T-helper 2 cell (primary cell): ENCODE measurements at regions not wholly inside any gene's neighbourhood (a gene's known extent, or its start where the extent isn't known, plus 50 kb on each side); places are given as distances from the start of the nearest gene placed in this dataset.

Source experiments
- DNase-seq, 5 experiments: peaks; one replicate each; pipeline versions ENCODE4 v3.0.0 to v3.0.0-alpha.2; 2012 to 2022

DNA sequence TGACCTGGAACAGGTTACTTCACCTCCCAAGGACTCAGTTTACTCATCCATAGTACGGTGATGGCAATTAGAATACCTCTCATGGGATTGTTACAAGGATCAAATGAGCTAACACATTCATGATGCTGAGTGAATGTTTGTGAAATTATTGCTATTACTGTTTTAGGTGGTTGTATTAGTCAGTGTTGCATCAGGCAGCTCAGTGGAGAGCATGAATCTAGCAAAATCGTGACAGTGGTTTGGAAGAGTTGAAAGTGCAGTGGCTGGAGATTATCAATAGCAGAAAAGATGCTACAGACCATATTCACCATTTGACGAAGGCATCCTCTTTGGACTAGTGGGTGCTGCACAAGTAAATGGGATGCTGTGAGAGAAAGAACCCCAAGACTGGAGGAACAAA is 50.4 kb upstream of the CTNNBL1 start:
- DNase-seq = peak in 1 of 5 experiments; percentile 66

DNA sequence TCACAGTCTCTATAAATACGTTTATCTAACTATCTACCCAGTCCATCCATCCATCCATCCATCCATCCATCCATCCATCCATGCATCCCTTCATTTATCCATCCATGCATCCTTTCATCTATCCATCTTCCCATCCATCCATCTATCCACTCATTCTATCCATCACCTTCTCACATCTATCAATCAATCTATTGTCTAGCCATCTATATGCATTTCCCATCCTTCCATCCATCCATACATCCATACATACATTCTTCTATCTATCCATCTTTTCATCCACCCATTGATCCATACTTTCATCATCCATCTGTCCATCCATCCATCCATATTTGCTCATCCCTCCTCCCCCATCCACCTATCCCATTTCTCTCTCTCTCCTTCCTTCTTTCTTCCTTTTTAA is 51.6 kb upstream of the CTNNBL1 start:
- DNase-seq = no peak

DNA sequence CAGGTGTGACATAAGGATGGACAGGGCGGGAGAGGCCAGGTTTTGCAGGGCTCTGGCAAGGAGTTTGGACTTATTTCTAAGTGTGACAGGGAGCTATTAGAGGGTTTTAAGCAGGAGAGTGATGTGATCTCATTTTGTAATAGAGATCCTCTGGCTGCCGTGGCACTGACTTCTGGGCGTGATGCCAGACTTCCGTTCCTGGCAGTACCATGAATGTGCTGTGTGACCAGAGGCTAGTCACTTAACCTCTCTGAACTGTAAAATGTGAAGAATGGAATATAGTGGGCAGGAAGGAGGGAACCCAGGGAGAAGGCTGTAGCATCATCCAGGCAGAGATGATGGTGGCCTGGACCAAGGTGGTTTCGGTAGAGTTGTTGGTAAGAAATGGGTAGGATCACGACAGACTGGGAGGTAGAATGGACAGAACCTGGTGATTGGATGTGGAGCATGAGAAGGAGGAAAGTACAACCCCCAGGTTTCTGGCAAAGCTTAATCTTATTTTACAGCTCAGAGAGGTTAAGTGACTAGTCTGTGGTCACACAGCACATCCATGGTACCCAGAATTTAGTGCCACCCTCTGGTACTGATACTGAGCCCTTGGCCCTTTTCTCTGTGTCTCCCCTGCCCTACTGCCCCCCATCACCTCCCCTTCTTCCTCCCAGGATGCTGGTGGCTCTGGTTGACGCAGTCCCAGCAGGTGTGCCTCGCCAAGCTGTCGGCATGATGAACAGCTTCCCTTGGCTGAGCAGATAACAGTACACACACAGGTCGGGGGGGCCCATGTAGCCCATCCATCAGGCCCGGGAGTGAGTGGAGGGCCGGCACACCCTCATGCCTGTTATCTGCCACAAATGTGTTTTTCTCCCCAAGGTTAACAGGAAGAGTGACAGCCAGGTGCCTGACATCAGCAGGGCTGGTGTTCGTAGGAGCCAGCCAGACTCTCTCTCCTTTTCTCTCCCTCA is 52.9 kb upstream of the CTNNBL1 start:
- DNase-seq = no peak

DNA sequence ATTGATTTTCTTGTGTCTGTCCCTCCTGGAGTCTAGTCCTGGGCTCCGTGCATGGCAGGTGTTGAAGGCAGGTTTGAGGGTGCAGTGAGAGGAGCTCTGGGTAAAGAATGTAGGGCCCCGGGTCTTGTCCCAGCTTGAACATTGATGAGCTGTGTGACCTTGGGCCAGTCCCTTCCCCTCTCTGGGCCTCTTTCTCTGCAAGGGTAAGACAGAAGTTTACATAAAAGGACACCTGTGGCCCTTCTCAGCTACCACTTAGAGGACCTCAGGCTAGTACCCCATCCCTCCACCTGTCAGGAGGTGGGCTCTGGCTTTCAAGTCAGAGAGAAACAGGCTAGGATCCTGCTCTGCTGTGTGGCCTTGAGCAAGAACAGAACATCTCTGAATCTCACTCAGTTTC is 55.3 kb upstream of the CTNNBL1 start:
- DNase-seq = no peak

DNA sequence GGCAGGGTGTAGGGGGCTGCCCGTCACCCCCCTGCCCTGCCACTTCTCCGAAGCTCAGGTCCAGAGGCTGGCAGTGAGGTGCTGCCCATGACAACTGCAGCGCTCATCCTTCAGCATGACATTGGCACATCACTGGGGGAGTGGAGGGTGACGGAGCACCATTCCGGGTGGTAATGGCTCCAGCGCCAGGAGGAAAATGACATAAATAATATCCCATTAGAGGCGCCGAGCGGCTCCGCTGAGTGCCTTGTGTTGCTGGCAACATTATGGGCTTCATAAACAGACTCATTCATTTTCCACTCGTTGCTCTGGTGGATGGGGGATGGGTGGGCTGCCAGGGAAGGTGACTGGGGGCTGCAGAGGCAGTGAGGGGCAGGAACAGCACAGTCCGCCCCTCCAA is 56.9 kb upstream of the CTNNBL1 start:
- DNase-seq = no peak

DNA sequence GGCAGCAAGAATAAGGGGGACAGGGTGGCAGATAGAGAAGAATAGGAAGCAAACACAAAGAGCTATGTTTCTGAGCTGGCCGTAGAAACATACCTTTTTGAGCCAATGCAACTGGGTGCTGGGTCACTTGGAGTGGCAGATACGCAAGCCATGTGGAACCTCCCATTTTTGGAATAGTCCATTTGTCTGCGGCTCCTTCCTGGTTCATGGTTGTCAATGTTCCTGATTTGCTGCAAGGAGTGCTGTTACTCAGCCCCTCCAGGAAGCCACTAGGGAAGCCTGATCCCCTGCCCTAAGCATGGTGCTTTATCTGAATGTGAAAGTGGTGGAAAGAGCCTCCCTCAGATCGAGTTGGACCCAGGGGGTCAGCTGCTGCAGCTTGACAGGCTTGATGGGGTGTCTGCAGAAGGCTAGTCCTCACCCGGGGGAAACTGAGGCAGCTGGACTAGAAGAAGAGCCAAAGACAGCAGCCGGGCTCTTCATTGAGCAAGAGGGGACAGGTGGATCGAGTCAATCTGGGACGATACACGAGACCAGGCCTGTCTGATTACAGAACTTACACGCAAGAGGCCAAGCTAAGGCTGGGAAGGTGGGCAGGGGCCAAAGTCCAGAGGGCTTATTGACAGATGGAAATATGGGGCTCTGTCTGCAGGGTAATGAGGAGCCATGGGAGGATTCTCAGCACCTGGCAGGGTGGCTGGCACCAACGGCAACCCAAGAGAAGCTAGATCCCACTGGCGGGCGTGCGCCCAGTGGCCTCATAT is 57.4 kb upstream of the CTNNBL1 start:
- no peak for DNase-seq

DNA sequence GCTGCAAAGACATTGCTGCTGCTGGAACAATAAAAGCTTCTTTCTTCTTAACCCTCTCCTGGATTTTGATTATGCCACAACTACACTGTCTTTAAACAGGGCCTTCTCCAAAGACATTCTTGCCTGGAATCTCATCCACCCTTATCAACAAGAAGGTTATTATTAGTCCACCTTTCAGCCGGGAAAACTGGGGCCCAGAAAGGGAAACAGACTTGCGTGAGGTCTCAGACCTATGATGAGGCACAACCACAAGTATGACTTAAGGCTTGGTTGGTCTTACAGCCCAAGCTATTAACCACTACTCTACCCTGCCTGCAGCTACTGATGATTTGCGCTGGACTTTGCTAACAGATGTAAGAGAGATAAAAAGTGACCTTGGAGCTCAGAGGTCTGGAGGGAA is 62.8 kb upstream of the CTNNBL1 start:
- DNase-seq = no peak

DNA sequence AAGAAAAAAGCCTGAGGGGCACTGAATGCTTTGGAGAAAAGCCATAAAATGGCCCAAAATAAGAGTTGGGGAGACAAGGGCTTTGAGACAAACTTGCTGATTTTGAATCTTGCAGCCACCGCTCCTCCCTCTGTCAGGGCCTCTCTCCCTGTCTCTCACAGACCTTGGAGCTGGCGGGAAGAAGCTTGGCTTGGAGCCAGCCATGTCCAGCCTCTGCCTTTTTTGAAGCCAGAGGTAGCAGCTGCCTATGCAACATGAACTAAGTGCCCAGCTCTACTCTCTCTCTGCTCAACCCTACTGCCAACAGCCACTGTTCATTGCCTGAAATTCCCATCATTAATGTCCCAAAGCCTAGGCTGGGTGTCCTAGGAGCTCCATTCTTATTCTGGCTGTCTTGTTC is 63.7 kb upstream of the CTNNBL1 start:
- DNase-seq = no peak

DNA sequence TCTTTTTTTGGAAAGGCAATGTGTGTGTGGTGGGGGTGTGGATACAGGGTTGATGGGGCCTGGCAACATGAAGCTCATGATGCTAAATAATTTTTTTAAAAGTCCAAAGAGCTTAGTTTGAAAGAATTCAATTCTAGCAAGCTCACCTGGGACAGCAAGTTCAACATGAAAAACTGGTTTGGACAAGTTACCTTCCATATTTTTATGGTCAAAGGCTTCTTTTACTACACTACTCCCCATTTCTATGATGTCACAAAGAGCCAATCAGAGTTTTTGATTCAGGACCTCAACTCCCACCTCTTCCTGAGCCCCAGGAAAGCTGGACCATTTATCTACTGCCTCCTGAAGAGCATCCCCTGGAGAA is 66.1 kb upstream of the CTNNBL1 start:
- no peak for DNase-seq

DNA sequence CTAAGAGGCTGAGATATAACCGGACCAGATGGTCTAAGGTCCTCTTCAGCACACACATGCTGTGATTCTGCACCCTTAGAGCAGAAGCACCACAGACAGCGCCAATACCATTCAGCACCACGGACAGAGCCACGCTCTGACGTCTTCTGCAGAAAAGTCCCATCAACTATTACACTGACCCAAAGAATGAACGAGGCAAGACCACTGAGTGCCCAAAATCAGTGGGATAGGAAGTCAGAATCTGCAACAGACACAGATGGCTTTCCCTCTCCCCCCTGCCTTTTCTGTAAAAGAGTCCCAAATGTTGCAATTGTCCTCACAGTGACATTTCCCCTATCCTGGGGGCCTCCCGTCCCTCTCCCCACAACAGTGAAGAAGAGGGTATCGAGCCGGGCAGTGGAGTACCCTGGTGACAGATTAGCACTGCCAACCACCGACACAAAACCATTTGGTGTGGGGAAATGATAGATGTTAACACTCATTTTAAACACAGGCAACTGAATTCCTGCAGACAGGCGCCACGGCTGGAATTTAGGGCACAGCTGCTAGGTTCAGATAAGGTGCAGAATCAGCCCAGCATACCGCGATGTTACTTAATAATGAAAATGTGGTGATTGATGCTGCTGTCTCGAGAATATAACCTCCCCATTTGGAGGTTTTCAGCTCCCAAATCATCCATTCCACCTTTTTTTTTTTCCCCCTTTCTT is 66.6 kb upstream of the CTNNBL1 start:
- DNase-seq = peak in 1 of 5 experiments; percentile 37

DNA sequence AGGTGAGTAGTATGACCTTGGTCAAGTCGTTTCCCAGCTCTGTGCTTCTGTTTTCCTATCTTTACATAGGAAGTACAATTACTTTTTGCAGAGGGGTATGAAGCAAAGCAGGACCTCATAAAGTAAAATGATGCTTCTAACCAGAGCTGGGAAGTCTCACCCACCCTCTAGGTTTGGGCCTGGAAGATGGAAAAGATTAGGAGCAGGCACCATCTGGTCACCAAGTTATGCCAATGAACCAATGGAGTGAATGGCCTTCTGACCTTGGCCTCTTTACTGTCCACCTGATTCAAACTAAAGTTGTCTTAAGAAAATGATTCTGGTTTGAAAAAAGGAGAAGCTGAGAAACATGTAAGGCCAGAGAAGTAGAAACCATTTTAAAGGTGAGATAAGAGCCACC is 68.9 kb upstream of the CTNNBL1 start:
- DNase-seq = no peak

DNA sequence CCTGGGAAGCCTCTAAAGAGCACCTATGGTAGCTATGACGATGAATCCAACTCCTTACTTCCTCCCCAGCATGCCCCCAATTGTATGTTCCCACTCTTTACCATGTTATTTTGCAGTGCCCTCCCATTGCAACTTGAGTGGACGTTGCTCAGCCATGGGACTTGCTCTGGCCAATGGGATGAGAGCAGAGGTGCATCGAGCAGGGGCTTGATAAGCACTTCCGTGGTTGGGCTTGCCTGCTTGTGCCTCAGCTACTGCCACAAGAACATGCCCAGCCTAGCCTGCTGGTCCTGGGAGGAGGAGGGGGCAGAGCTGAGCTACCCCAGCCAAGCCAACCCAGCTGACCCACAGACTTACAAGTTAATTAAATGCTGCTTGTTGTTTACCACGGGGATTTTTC is 71.1 kb upstream of the CTNNBL1 start:
- no peak for DNase-seq

DNA sequence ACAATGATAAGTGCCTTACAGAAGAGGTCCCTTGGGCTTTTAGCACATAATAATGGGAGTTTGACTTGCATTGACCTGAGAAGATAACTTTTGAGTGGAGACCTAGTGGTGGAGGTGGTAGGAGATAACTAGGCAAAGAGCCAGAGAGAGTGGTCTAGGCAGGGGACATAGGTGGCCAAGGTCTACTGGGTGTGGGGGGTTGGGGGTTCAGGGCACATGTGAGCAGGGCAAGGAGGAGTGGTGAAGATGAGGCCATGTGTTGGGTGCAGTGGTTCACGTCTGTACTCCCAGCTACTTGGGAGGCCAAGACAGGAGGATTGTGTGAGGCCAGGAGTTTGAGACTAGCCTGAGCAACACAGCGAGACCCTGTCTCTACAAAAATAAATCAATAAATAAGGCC is 74.3 kb upstream of the CTNNBL1 start:
- no peak for DNase-seq

DNA sequence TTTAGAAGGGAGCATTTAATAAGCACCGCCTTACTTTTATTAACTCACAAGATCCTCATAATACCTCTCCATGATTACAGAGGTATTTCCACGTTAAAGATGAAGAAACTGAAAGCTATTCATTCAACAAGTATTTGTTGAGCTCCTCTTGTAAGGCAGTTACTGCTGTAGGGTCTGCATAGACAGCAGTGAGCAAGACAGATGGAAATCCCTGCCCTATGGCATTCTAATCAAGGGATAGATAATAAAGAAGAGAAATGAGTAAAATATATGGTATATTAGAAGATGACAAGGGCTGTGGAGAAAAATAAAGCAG is 77.8 kb upstream of the CTNNBL1 start:
- no peak for DNase-seq

DNA sequence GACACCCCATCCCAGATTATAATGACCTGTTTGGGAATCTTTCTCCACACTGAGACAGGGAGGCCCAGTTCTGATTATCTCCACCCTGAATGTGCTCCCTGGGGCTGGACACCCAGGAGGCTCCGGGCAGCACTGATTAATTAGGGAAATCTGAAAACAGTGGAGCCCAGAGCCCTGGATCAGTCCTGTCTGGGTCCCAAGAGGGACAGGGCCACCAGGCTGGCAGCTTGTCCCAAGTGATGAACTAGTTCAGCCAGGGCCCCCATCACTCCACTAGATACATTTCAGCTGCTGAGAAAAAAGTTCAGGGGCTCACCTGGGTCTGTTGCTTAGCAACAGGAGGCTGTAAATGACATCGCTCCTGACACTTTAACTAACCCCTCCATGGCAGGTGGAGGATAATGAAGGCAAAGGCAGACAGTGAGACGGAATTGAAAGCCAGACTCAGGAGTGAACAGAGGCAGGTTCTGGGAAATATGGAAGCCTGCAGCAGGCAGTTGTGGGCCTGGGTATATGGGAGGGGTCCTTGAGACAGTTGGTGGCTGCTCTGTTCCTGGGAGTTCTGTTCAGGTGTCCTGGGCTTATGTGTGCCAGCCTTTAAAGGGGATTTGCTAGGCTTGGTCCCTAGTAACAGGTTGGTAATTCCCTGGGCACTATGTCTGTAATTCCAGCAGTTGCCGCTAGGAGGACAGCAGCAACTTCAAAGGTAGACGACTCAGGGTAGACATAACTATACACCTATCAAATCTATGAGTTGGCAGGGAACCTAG is 78.3 kb upstream of the CTNNBL1 start:
- peak in 4 of 5 experiments; percentile 6 to 50 (median 30) for DNase-seq

DNA sequence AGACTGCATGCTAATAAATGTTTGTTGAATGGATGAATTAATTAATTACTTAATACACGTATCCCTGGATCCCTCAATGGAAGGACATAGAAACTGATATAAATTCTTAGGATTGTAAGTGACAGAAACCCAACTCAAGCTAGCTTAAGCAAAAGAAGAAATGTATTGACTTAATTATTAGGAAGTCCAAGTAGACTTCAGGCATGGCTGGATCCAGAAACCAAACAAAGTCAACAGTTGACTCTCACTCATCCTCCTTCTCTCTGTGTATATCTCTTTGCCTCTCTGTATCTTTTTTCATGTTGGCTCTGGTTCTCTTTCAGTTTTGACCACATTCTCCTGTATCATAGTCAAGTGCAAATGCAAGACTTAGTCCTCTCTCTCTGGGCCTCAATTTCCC is 82.0 kb upstream of the CTNNBL1 start:
- DNase-seq = no peak

DNA sequence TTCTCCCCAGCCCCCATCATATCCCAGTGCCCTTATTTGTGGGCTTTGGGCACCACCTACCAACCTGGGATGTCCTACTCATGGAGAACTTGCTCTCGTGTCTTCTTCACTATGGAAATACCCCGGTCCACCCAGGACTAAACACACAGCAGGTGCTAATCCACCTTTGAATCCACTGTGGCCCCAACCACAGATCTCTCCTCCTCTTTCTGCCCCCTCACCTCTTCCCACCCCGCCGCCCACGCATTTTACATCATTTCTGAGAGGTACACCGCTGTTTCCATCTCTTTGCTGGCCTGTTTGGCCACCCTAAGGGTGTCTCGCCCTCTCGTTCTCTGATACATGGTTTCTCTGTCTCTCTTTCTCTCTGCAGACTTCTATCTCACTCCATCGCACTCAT is 82.5 kb upstream of the CTNNBL1 start:
- DNase-seq = no peak

DNA sequence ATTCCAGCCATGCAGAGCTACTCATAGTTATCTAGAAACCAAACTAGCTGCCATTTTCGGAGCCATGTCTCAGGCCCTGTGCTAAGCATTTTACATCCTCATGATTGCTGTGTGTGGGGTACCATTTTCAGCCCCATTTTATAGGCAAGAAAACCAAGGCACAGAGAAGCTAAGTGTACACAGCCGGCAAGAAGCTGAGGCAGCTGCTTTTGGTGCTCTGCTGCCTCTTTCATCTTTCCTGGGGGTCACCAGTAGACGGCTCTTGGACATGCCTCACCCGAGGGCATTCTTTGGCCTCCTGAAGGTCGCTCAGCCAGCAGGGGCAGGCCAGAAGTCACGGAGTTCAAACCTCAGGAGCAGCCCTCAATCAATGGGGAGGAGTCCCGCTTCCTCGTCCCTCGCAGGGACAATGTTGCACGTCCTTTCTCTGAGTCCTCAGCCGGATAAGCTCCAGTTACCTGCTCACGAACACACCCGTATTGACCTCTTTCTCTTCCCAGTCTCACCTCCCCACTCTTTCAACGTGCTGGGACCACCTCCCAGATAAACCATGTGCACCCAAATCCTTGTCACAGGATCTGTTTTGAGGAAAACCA is 82.6 kb upstream of the BLCAP start:
- no peak for DNase-seq

DNA sequence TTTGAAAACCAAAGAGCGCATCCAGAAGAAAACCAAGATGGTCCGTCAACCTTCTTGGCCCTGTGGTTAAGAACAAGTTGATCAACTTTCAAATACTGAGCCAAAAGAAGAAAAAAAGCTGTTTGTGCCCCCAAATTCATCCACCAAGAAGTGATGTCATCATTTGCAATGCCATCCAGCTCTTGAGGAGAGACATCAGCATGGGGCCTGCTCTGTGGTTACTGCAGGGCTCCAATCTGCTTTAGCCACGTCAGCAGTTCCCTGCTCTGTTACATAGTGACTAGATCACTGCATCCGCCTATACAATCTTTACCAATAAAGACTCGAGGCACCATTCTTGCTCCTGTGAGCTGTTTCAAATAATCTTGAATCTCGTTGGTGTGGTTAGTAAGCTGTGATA is 75.0 kb upstream of the BLCAP start:
- no peak for DNase-seq

DNA sequence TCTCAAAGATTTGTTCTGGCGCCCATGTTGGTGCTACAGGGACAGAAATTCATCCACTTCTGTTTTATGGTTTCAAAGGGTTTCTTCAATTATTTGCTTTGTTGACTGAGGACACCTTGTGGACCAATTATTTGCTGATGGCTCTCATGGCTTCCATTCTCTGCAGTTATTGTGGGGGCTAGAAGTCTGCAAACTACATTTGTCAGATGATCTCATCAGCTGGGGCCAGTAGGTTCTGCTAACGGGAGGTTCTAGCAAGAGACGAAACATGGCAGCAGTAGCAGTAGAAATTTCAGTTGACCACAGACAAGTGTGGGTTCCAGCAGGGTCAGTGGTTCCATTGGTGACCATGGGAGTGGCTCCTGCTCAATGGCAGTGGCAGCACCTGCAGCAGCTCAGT is 72.8 kb upstream of the BLCAP start:
- no peak for DNase-seq

DNA sequence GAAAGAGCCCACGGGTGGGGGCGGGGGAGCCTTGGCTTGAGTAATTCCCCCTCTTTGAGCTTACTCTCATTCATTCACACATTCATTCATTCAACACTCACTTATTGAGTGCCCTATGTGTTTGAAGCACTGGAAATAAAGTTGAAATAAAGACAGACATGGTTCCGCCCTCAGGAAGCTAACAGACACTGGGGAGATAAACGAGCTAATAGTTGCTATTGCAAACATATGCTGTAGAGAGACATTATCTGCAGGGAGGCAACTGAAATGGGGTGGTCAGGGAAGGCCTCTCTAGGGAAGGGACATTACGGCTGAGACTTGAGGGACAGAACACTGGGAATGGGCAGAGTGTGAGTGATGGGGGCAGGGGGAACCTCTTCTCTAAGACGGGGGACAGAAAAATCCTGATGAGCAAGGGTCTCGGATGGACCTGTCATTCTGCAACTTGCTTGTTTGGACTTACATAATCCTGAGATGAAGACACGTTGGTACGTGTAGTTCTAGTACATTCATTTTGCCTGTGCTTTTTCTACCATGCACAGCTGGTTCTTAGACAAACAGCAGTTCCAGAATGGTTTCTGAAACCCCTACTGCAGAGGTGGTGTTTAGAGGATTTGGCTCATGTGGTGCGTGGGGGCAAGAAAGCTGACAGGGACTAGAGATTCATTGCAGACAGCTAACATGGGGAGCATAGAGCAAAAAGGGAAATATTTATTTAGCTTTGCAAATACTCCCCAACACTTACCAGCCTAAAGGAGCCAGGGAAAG is 71.1 kb upstream of the BLCAP start:
- no peak for DNase-seq

DNA sequence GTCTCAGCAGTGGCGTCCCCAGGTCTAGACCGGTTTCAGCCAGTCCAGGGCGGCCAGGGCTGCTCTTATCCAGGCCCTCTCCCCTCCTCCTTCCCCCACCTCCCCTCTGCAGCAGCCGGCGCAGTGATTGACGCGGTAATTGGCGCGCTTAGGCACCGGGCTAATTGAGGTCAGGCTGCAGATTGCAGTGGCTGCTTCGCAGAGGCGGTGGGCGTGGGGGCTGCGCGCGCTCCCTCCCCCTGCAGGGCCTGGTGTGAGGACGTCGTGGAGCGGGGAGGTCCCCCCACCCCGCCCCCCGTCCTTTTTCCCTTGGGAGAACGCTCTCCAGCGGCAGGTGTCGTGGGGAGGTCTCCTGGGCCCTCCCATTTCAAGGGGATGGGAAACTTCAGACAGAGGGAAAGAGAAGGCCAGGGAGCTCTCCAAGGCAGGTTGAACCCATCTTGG is 70.4 kb upstream of the BLCAP start:
- no peak for DNase-seq
